SK-MEL-5 (cell line): ENCODE measurements at regions not wholly inside any gene's neighbourhood (a gene's known extent, or its start where the extent isn't known, plus 50 kb on each side); places are given as distances from the start of the nearest gene placed in this dataset.

Experiments used
- DNase-seq: peaks from one replicate; pipeline ENCODE4 v3.0.0-alpha.2; 2016; ENCODE audit warnings: low read depth, low spot score
- in situ Hi-C: cut with HindIII; loops from 2 replicates; pipeline ENCODE4 v1.10.0; 2016; ENCODE audit warnings: low sequenced_read_pairs, high pct_unique_total_duplicates, low pct_unique_long_range_greater_than_20kb

- no peak for DNase-seq
- in situ Hi-C loops = no loop called here
Observed at GRCh38 chr3:99545941-99546580, 92.3 kb upstream of the COL8A1 start.

DNA sequence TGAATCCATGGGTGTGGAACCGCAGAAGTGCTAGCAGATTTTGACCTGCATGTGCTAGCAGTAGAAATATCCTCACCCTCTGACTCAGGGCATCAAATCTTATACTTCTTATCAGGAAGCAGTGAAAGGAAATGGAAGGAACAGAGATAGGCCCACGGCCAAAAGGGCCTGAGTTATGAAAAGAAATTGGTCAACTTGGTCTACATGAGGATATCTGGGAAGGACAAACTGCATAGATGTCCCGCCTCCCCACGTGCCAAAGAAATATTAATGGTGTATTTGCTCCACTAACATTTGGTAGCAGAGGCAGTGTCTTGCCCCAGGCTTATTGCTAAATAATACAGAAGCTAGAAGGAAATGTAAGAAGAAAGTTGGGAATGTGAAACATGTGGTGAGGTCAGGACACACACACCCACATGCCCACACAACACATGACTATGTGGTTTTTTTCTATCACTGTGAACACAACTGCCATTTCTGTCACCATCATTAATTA is 93.6 kb upstream of the COL8A1 start:
- in situ Hi-C loops = no loop called here
- DNase-seq = no peak

DNA sequence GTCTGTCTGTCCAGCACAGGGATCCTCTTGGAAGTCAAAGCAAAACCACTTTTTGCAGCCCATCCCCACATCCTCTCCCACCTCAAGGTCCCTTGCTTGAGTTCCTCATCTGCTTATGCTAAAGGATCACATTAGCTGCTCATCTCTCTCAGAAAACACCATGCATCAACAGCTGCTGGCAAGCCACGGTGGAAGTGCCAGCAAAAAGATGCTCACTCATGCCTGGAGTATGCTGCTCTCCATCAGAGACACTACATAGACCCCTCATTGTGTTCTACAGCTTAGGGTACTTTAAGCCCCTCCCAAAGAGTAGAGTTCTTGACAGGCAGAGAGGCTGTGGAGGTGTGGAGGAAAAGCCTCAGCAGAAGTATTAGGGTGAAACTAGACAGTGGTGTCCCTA is 94.6 kb upstream of the COL8A1 start:
- no peak for DNase-seq
- in situ Hi-C loops = no loop called here

- in situ Hi-C loops = no loop called here
- no peak for DNase-seq
Observed at GRCh38 chr3:99542767-99543518, 95.5 kb upstream of the COL8A1 start.

DNA sequence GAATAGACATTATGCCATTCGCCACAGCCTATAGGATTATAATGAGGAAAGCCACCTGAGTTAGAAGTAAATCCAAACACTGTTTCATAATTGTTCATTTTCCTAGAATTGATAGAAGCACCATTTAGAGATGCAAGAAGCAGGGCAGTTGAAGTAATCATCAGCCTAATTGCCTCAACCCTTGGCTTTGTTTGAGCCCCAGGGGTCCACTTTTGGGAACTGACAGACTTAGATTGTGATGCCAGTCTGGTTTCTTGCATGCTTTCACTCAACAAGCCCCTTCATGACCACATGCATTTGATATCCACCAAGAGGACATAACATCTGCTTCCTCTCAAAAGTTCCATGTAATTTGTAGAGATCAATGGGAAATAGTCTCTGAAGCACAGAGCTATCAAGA is 97.2 kb upstream of the COL8A1 start:
- DNase-seq = no peak
- in situ Hi-C loops = no loop called here

- no peak for DNase-seq
- in situ Hi-C loops = no loop called here
Observed at GRCh38 chr3:99537416-99537815, 101.0 kb upstream of the COL8A1 start.

- DNase-seq = no peak
- in situ Hi-C loops = no loop called here
Observed at GRCh38 chr3:99536555-99537314, 101.7 kb upstream of the COL8A1 start.

DNA sequence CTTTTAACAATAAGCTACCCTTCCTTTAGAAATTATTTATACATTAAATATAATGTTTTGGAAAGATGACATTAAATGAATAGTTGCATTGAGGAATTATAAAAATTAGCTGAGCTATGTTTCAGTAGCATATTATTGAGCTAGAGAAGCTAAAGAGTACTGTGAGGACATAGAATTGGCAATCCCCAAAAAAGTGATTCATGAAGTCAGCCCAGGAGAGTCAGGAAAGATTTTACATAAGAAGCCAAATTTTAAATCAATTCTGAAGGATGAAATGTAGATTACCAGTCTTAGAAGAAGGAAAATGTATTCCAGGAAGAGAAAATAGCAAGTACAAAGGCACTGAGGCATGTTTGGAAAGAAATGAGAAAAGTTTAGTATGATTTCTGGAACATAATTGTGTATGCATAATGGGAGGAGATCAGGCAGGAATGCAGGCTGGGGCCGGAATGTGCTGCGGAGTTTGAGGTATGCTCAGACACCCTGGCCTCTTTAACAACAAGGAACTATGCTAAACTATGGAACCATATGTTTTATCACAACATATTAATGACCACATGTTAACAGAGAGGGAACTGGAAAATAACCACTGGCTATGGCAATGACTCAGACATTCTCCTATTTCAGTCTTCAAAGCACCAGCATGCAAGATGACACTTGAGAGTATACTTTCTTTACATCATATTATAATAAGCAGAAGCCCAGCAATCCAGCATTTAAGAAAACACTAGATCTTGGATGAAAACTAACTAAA is 103.3 kb upstream of the COL8A1 start:
- DNase-seq = no peak
- in situ Hi-C loops = no loop called here

DNA sequence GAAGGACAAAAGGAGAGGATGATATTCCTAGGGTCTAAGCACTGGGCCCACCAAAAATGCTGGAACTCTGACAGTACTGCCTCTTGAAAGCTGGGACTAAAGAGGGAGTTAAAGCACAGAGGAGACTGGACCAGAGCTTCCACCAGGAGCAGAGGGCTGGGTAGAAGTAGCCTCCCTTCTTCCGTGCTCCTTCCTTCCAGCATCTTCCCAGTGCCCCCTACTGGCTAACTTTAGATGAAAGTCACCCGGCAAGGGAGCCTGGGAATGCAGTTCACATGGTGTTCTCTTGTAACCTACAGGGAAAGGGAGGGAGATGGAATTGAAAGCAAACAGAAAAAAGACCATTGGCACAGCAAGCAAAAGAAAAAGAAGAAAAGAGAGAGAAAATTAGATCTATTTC is 106.1 kb upstream of the COL8A1 start:
- in situ Hi-C loops = no loop called here
- DNase-seq = peak; percentile 90

- DNase-seq = no peak
- in situ Hi-C loops = no loop called here
Observed at GRCh38 chr3:99529265-99529664, 109.1 kb upstream of the COL8A1 start.

- in situ Hi-C loops = no loop called here
- no peak for DNase-seq
Observed at GRCh38 chr3:99526921-99527320, 111.5 kb upstream of the COL8A1 start.

- in situ Hi-C loops = no loop called here
Observed at GRCh38 chr3:99524559-99524958, 113.8 kb upstream of the COL8A1 start.

DNA sequence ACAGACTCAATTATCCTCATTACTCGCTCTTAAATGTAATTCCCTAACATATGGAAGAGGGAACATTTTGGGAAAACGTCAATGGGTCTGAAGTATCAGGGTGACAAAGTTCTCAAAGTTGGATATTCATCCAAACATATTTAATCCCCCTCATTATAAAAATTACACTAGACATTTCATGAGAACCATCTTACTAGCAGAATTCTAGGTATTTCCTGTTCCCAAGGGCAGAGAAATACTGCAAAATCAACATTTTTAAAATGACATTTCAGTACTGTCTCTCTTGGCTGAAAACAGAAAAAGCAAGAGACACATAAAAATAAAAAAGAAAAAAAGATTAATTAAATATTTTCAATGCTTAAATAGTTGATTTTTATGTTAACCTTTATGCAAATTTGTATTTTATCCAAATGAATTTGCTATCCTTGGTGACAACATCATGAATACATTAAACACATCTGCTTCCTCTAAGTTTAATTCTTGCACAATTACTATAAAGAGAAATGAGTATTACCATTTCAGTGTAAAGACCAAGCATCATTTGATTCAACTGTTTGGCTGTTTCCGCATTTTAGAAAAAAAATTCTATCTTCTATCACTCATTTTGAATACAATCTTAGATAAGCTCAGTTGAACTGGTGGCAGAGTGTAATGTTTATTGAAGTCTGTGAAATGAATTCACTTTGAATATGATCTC is 114.8 kb upstream of the COL8A1 start:
- DNase-seq = no peak
- in situ Hi-C loops = no loop called here

More at GRCh38 chr3:99524559-99524958, 113.8 kb upstream of the COL8A1 start:
- DNase-seq = no peak

- DNase-seq = no peak
- in situ Hi-C loops = no loop called here
Observed at GRCh38 chr3:99522147-99522546, 116.2 kb upstream of the COL8A1 start.

GRCh38 chr3:99521551-99521950 is 116.8 kb upstream of the COL8A1 start:
- in situ Hi-C loops = no loop called here
- no peak for DNase-seq

- in situ Hi-C loops = no loop called here
- no peak for DNase-seq
Observed at GRCh38 chr3:99520513-99520912, 117.9 kb upstream of the COL8A1 start.

DNA sequence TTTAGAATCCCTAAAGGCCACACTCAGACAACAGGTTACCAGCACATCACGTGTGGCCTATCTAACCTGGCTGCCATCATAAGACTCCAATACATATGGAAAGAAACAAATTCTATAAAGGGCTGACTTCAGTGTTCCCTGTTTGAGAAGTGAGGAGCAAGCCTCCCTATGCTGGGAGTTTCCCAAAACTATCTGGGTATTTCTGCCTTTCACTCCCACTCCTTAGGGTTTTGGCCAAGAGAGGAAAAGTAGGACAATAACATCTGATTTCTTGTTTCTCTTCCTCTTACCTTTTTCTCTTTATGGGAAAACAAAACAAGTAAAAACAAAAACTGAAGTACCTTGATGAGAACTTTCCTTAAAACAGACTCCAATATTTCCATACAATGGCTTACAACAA is 121.5 kb upstream of the COL8A1 start:
- no peak for DNase-seq
- in situ Hi-C loops = no loop called here
